ENCODE measurements at regions not wholly inside any gene's neighbourhood (a gene's known extent, or its start where the extent isn't known, plus 50 kb on each side); places are given as distances from the start of the nearest gene placed in this dataset.

DNA sequence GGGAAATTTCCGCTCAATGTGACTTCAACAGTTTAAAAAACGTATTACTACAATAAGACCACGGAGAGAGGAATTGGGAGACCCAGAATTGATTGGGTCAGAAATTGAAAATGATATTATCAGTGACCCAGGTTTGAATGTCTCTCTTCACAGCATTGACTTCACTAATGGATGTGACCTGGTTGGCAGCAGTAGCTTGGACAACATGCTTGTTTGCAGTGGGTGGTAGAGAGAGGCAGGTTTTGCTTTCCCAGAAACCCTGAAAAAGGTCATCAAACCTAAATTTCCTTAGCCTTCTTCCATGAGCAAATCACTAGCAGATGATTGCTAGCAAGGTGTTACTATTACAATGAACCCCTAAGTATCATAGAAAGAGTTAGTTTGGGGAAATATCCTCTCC lies 89.7 kb upstream of the ANTXRL start:
- no peaks in the 10 kb centered on the region for H3K36me3 ChIP-seq (ENCODE audit: control insufficient read depth in 2 of 2, insufficient read depth in 2 of 2, low read length in 1 of 2)
- no peak for DNase-seq (ENCODE audit: low read depth, low spot score)
- no peak overlapping the region for H3K9ac ChIP-seq (ENCODE audit: control insufficient read depth, insufficient read depth, low read length)
- no peak for ATAC-seq
- no peaks in the 10 kb centered on the region for H3K27me3 ChIP-seq (replicated peaks in 1 of 2; ENCODE audit: control insufficient read depth in 2 of 2, insufficient read depth in 2 of 2, low read length in 1 of 2)
- H3K4me2 ChIP-seq (ENCODE audit: control insufficient read depth, insufficient read depth): no peak overlapping the region
- H3K4me1 ChIP-seq (ENCODE audit: control insufficient read depth, insufficient read depth, low read length): no peaks in the 10 kb centered on the region
- H3K9me3 ChIP-seq (replicated peaks; ENCODE audit: control insufficient read depth, insufficient read depth, low read length): no peaks in the 10 kb centered on the region
- FAIRE-seq: no peak
- H3K27ac ChIP-seq (ENCODE audit: control insufficient read depth, insufficient read depth): no peak overlapping the region
- WGBS (ENCODE audit: insufficient coverage, insufficient replicate concordance, low lambda C conversion rate, missing lambda C conversion rate): 74% methylated on average over 3 of the region's 3 CpGs
- no peak overlapping the region for H2AFZ ChIP-seq (ENCODE audit: control insufficient read depth, low read depth, low read length)
- ChIA-PET RAD21 (ENCODE audit: unreplicated experiment) (no interaction called here), CTCF (no interaction called here), SMC1A (ENCODE audit: uncharacterized antibody, unreplicated experiment) (no interaction called here), POLR2A (no interaction called here)
- no TSS peak for BruUV-seq (replicated peaks)
- in situ Hi-C loops (cut with MboI): no loop called here
- intact Hi-C loops (cut with micrococcal nuclease; ENCODE audit: unreplicated experiment): no loop called here
- H3K79me2 ChIP-seq (ENCODE audit: control insufficient read depth, insufficient read depth, low read length): no peaks in the 10 kb centered on the region
- no peak overlapping the region for H3K4me3 ChIP-seq
- TF ChIP-seq ZNF274 (IDR thresholded peaks at IDR 0.05; ENCODE audit: insufficient read depth, insufficient read length) (no peak), DPF2 (IDR thresholded peaks at IDR 0.05) (no peak), GABPA (IDR thresholded peaks at IDR 0.05; ENCODE audit: low read depth) (no peak)
- TF ChIP-seq, protein P1, sequence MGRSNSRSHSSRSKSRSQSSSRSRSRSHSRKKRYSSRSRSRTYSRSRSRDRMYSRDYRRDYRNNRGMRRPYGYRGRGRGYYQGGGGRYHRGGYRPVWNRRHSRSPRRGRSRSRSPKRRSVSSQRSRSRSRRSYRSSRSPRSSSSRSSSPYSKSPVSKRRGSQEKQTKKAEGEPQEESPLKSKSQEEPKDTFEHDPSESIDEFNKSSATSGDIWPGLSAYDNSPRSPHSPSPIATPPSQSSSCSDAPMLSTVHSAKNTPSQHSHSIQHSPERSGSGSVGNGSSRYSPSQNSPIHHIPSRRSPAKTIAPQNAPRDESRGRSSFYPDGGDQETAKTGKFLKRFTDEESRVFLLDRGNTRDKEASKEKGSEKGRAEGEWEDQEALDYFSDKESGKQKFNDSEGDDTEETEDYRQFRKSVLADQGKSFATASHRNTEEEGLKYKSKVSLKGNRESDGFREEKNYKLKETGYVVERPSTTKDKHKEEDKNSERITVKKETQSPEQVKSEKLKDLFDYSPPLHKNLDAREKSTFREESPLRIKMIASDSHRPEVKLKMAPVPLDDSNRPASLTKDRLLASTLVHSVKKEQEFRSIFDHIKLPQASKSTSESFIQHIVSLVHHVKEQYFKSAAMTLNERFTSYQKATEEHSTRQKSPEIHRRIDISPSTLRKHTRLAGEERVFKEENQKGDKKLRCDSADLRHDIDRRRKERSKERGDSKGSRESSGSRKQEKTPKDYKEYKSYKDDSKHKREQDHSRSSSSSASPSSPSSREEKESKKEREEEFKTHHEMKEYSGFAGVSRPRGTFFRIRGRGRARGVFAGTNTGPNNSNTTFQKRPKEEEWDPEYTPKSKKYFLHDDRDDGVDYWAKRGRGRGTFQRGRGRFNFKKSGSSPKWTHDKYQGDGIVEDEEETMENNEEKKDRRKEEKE (IDR thresholded peaks at IDR 0.05): no peak
- TF ChIP-seq, protein P2, sequence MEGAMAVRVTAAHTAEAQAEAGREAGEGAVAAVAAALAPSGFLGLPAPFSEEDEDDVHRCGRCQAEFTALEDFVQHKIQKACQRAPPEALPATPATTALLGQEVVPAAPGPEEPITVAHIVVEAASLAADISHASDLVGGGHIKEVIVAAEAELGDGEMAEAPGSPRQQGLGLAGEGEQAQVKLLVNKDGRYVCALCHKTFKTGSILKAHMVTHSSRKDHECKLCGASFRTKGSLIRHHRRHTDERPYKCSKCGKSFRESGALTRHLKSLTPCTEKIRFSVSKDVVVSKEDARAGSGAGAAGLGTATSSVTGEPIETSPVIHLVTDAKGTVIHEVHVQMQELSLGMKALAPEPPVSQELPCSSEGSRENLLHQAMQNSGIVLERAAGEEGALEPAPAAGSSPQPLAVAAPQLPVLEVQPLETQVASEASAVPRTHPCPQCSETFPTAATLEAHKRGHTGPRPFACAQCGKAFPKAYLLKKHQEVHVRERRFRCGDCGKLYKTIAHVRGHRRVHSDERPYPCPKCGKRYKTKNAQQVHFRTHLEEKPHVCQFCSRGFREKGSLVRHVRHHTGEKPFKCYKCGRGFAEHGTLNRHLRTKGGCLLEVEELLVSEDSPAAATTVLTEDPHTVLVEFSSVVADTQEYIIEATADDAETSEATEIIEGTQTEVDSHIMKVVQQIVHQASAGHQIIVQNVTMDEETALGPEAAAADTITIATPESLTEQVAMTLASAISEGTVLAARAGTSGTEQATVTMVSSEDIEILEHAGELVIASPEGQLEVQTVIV (IDR thresholded peaks at IDR 0.05; ENCODE audit: borderline replicate concordance, partially characterized antibody): no peak
- TF ChIP-seq, protein P3, sequence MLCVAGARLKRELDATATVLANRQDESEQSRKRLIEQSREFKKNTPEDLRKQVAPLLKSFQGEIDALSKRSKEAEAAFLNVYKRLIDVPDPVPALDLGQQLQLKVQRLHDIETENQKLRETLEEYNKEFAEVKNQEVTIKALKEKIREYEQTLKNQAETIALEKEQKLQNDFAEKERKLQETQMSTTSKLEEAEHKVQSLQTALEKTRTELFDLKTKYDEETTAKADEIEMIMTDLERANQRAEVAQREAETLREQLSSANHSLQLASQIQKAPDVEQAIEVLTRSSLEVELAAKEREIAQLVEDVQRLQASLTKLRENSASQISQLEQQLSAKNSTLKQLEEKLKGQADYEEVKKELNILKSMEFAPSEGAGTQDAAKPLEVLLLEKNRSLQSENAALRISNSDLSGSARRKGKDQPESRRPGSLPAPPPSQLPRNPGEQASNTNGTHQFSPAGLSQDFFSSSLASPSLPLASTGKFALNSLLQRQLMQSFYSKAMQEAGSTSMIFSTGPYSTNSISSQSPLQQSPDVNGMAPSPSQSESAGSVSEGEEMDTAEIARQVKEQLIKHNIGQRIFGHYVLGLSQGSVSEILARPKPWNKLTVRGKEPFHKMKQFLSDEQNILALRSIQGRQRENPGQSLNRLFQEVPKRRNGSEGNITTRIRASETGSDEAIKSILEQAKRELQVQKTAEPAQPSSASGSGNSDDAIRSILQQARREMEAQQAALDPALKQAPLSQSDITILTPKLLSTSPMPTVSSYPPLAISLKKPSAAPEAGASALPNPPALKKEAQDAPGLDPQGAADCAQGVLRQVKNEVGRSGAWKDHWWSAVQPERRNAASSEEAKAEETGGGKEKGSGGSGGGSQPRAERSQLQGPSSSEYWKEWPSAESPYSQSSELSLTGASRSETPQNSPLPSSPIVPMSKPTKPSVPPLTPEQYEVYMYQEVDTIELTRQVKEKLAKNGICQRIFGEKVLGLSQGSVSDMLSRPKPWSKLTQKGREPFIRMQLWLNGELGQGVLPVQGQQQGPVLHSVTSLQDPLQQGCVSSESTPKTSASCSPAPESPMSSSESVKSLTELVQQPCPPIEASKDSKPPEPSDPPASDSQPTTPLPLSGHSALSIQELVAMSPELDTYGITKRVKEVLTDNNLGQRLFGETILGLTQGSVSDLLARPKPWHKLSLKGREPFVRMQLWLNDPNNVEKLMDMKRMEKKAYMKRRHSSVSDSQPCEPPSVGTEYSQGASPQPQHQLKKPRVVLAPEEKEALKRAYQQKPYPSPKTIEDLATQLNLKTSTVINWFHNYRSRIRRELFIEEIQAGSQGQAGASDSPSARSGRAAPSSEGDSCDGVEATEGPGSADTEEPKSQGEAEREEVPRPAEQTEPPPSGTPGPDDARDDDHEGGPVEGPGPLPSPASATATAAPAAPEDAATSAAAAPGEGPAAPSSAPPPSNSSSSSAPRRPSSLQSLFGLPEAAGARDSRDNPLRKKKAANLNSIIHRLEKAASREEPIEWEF (IDR thresholded peaks at IDR 0.05; ENCODE audit: insufficient replicate concordance, low read depth, low read length): no peak
- no peaks in the 10 kb centered on the region for H4K20me1 ChIP-seq (ENCODE audit: control insufficient read depth, insufficient read depth)
